Liver (tissue), 8 donors: ENCODE measurements at regions not wholly inside any gene's neighbourhood (a gene's known extent, or its start where the extent isn't known, plus 50 kb on each side); places are given as distances from the start of the nearest gene placed in this dataset.

ENCODE experiments used
- DNase-seq: peaks from one replicate; pipeline ENCODE4 v3.0.0-alpha.2; 2017; ENCODE audit warnings: low spot score
- H3K27ac ChIP-seq, 2 donors: one replicate each; pipeline ENCODE4 v1.7.0; 2013; ENCODE audit warnings: inconsistent platforms in 2 of 2, low read length in 2 of 2, control low read depth in 1 of 2, low read depth in 1 of 2, mild to moderate bottlenecking in 1 of 2
- H3K27me3 ChIP-seq, 4 donors: one replicate each; pipeline versions ENCODE4 v1.6.1 to v1.7.0; 2013; ENCODE audit warnings: low read length in 3 of 4, inconsistent platforms in 1 of 4, mild to moderate bottlenecking in 1 of 4, moderate library complexity in 1 of 4; ENCODE audit not compliant: control insufficient read depth in 4 of 4, insufficient read depth in 4 of 4
- H3K36me3 ChIP-seq, 4 donors: one replicate each; pipeline versions ENCODE4 v1.6.1 to v1.7.0; 2013; ENCODE audit warnings: low read length in 3 of 4, mild to moderate bottlenecking in 3 of 4, low read depth in 1 of 4, moderate library complexity in 1 of 4; ENCODE audit not compliant: control insufficient read depth in 4 of 4, insufficient read depth in 3 of 4
- H3K4me1 ChIP-seq, 4 donors: one replicate each; pipeline versions ENCODE4 v1.6.1 to v1.7.0; 2013; ENCODE audit warnings: low read length in 3 of 4, mild to moderate bottlenecking in 3 of 4, moderate library complexity in 1 of 4; ENCODE audit not compliant: control insufficient read depth in 4 of 4, insufficient read depth in 4 of 4
- H3K4me3 ChIP-seq, 3 donors: one replicate each; pipeline versions ENCODE4 v1.6.1 to v1.7.0; 2013; ENCODE audit warnings: low read length in 3 of 3, control low read depth in 1 of 3, low read depth in 1 of 3, mild to moderate bottlenecking in 1 of 3
- H3K9ac ChIP-seq, 2 donors: one replicate each; pipeline ENCODE4 v1.7.0; 2013; ENCODE audit warnings: low read length in 2 of 2, mild to moderate bottlenecking in 2 of 2, moderate library complexity in 2 of 2, control low read depth in 1 of 2, low read depth in 1 of 2
- H3K9me3 ChIP-seq, 4 donors: one replicate each; pipeline versions ENCODE4 v1.6.1 to v1.7.0; 2013; ENCODE audit warnings: low read length in 3 of 4; ENCODE audit not compliant: control insufficient read depth in 4 of 4
- ATF3 ChIP-seq: IDR thresholded peaks from 2 replicates; pipeline ENCODE4 v1.6.1; 2016; ENCODE audit warnings: antibody characterized with exemption
- CTCF ChIP-seq: fragments of 150-350 bp; IDR thresholded peaks from 2 replicates; pipeline ENCODE4 v1.5.1; 2017; ENCODE audit warnings: improper control_type of control experiment, low read depth, low read length; ENCODE audit not compliant: missing input control
- EGR1 ChIP-seq, 2 donors: IDR thresholded peaks; 2 replicates each; pipeline ENCODE4 v1.6.1; 2016 to 2018; ENCODE audit warnings: antibody characterized with exemption in 2 of 2, low read depth in 2 of 2
- FOXA1 ChIP-seq: IDR thresholded peaks from 2 replicates; pipeline ENCODE4 v1.6.1; 2016; ENCODE audit warnings: antibody characterized with exemption
- FOXA2 ChIP-seq: IDR thresholded peaks from 2 replicates; pipeline ENCODE4 v1.6.1; 2016; ENCODE audit warnings: antibody characterized with exemption
- GABPA ChIP-seq, 2 donors: IDR thresholded peaks in 1 of 2; conservative IDR thresholded peaks in 1 of 2; 2 replicates each; pipeline ENCODE4 v1.6.1; 2016; ENCODE audit warnings: antibody characterized with exemption in 2 of 2, mild to moderate bottlenecking in 1 of 2, moderate library complexity in 1 of 2
- HNF4A ChIP-seq, 2 donors: conservative IDR thresholded peaks; 2 replicates each; pipeline ENCODE4 v1.6.1; 2016; ENCODE audit warnings: antibody characterized with exemption in 2 of 2, mild to moderate bottlenecking in 2 of 2
- HNF4G ChIP-seq: IDR thresholded peaks from 2 replicates; pipeline ENCODE4 v1.6.1; 2016; ENCODE audit warnings: antibody characterized with exemption
- JUND ChIP-seq, 2 donors: IDR thresholded peaks; 2 replicates each; pipeline ENCODE4 v1.6.1; 2016; ENCODE audit warnings: antibody characterized with exemption in 2 of 2
- MAX ChIP-seq: IDR thresholded peaks from 2 replicates; pipeline ENCODE4 v1.6.1; 2016; ENCODE audit warnings: antibody characterized with exemption
- NR2F2 ChIP-seq: IDR thresholded peaks from 2 replicates; pipeline ENCODE4 v1.6.1; 2016; ENCODE audit warnings: antibody characterized with exemption
- RAD21 ChIP-seq, 2 donors: IDR thresholded peaks; 2 replicates each; pipeline ENCODE4 v1.6.1; 2016; ENCODE audit warnings: antibody characterized with exemption in 2 of 2, mild to moderate bottlenecking in 2 of 2
- REST ChIP-seq: IDR thresholded peaks from 2 replicates; pipeline ENCODE4 v1.6.1; 2016; ENCODE audit warnings: antibody characterized with exemption, mild to moderate bottlenecking
- RXRA ChIP-seq, 2 donors: IDR thresholded peaks; 2 replicates each; pipeline ENCODE4 v1.6.1; 2017 to 2018; ENCODE audit warnings: antibody characterized with exemption in 2 of 2, mild to moderate bottlenecking in 1 of 2
- SP1 ChIP-seq: IDR thresholded peaks from 2 replicates; pipeline ENCODE4 v1.6.1; 2018; ENCODE audit warnings: antibody characterized with exemption, mild to moderate bottlenecking
- TAF1 ChIP-seq: conservative IDR thresholded peaks from 2 replicates; pipeline ENCODE4 v1.6.1; 2016; ENCODE audit warnings: antibody characterized with exemption, mild to moderate bottlenecking
- ZBTB33 ChIP-seq: IDR thresholded peaks from 2 replicates; pipeline ENCODE4 v1.6.1; 2016; ENCODE audit warnings: antibody characterized with exemption
- WGBS: extraction: QIAGEN DNeasy Blood & Tissue Kit; methylation state at CpG from one replicate; pipeline ENCODE4 v1.1.7; 2013; 5-methylcytosine and 5-hydroxymethylcytosine counted together
- donor health status: healthy.
- donor health status: healthy.
- donor health status: healthy.
- donor health status: healthy.
- donor health status: healthy.

- H3K9ac ChIP-seq, result no peak overlapping the region
- WGBS, result 48% methylated on average over 1 of the region's 1 CpG
- no peak for DNase-seq
- H3K4me3 ChIP-seq, result no peak overlapping the region
- TF ChIP-seq HNF4A (conservative IDR thresholded peaks at IDR 0.05) (no peak), REST (no peak), RXRA (IDR thresholded peaks at IDR 0.05) (no peak), FOXA2 (no peak), TAF1 (no peak), CTCF (no peak), HNF4G (no peak), FOXA1 (no peak), SP1 (no peak), MAX (no peak)
- peaks cover 0 to 9% (median 2%) of the 10 kb centered on the region in 4 donors for H3K9me3 ChIP-seq
- no peak overlapping the region for H3K27ac ChIP-seq
- no peaks in the 10 kb centered on the region for H3K27me3 ChIP-seq
- no peaks in the 10 kb centered on the region for H3K4me1 ChIP-seq
- no peaks in the 10 kb centered on the region for H3K36me3 ChIP-seq
Measured at GRCh38 chr2:196463706-196464105, 175.8 kb upstream of the CCDC150 start.

GRCh38 chr2:196464311-196464710, 175.2 kb upstream of the CCDC150 start:
- H3K9me3 ChIP-seq, result peaks cover 0 to 9% (median 2%) of the 10 kb centered on the region in 4 donors
- 89% methylated on average over 2 of the region's 2 CpGs for WGBS
- H3K4me3 ChIP-seq, result no peak overlapping the region
- no peak for TF ChIP-seq FOXA1
- no peak for DNase-seq
- no peaks in the 10 kb centered on the region for H3K36me3 ChIP-seq
- H3K27me3 ChIP-seq, result no peaks in the 10 kb centered on the region
- H3K9ac ChIP-seq, result no peak overlapping the region
- H3K4me1 ChIP-seq, result no peaks in the 10 kb centered on the region
- H3K27ac ChIP-seq, result no peak overlapping the region

- no peak for DNase-seq
- Histone ChIP-seq H3K9me3 (peaks cover 0 to 7% (median 2%) of the 10 kb centered on the region in 4 donors), H3K9ac (no peak overlapping the region), H3K27ac (no peak overlapping the region), H3K4me3 (no peak overlapping the region), H3K4me1 (no peaks in the 10 kb centered on the region), H3K27me3 (no peaks in the 10 kb centered on the region), H3K36me3 (no peaks in the 10 kb centered on the region)
- WGBS, result 77% methylated on average over 2 of the region's 2 CpGs
- no peak for TF ChIP-seq TAF1
- no peak for TF ChIP-seq GABPA (IDR thresholded peaks at IDR 0.05 in 1 of 2, conservative IDR thresholded peaks at IDR 0.05 in 1 of 2)
- TF ChIP-seq SP1, result no peak
- no peak for TF ChIP-seq JUND (IDR thresholded peaks at IDR 0.05)
- TF ChIP-seq EGR1 (IDR thresholded peaks at IDR 0.05; ENCODE audit: low read depth in 2 of 2), result no peak
- TF ChIP-seq NR2F2, result no peak
- no peak for TF ChIP-seq ZBTB33
- TF ChIP-seq RXRA (IDR thresholded peaks at IDR 0.05), result no peak
- TF ChIP-seq HNF4G, result no peak
- no peak for TF ChIP-seq FOXA2
- TF ChIP-seq CTCF, result no peak
- TF ChIP-seq MAX, result no peak
- TF ChIP-seq RAD21 (IDR thresholded peaks at IDR 0.05), result no peak
- TF ChIP-seq ATF3, result no peak
Measured at GRCh38 chr2:196466581-196466980, 172.9 kb upstream of the CCDC150 start.
